Sigmoid colon (tissue), 6 donors: ENCODE measurements at regions not wholly inside any gene's neighbourhood (a gene's known extent, or its start where the extent isn't known, plus 50 kb on each side); places are given as distances from the start of the nearest gene placed in this dataset.
A peak's percentile ranks its signal among the peaks of the same experiment; 100 is the strongest.

Experiments
- DNase-seq: peaks from one replicate; pipeline ENCODE4 v3.0.0-alpha.2; 2019
- H3K27ac ChIP-seq, 4 donors: fragments of 200-600 bp; sonication (generic); one replicate each; pipeline ENCODE4 v1.5.1; 2016 to 2019; ENCODE audit warnings: mild to moderate bottlenecking in 1 of 4
- H3K27me3 ChIP-seq, 3 donors: fragments of 200-600 bp; sonication (generic); one replicate each; pipeline ENCODE4 v1.5.1; 2019; ENCODE audit warnings: mild to moderate bottlenecking in 1 of 3
- H3K36me3 ChIP-seq, 4 donors: fragments of 200-600 bp; sonication (generic); one replicate each; pipeline ENCODE4 v1.5.1; 2016 to 2019
- H3K4me1 ChIP-seq, 4 donors: fragments of 200-600 bp; sonication (generic); one replicate each; pipeline ENCODE4 v1.5.1; 2017 to 2019
- H3K4me3 ChIP-seq, 4 donors: fragments of 200-600 bp; sonication (generic); one replicate each; pipeline ENCODE4 v1.5.1; 2017 to 2019; ENCODE audit warnings: mild to moderate bottlenecking in 2 of 4, moderate library complexity in 1 of 4
- H3K9me3 ChIP-seq, 4 donors: fragments of 200-600 bp in 3 of 4; sonication (generic) in 3 of 4; one replicate each; pipeline versions ENCODE4 v1.5.1 to v1.6.1; 2013 to 2019
- CTCF ChIP-seq, 4 experiments: fragments of 450-650 bp in 3 of 4; fragments of 200-600 bp in 1 of 4; IDR thresholded peaks; one replicate each; pipeline ENCODE4 v1.5.1; 2016 to 2019; ENCODE audit warnings: antibody characterized with exemption in 4 of 4, mild to moderate bottlenecking in 3 of 4, moderate library complexity in 2 of 4
- EP300 ChIP-seq, 4 donors: sonication (generic); formaldehyde crosslinking; IDR thresholded peaks; one replicate each; pipeline ENCODE4 v1.6.1; 2017; ENCODE audit warnings: antibody characterized with exemption in 4 of 4
- POLR2A ChIP-seq, 2 donors: fragments of 450-650 bp; IDR thresholded peaks; one replicate each; pipeline ENCODE4 v1.6.1; 2016; ENCODE audit warnings: antibody characterized with exemption in 2 of 2, mild to moderate bottlenecking in 2 of 2, moderate library complexity in 2 of 2
- POLR2AphosphoS5 ChIP-seq, 4 donors: sonication (generic); formaldehyde crosslinking; IDR thresholded peaks; one replicate each; pipeline ENCODE4 v1.6.1; 2017; ENCODE audit warnings: antibody characterized with exemption in 4 of 4
- WGBS, 2 donors: extraction: QIAGEN DNeasy Blood & Tissue Kit; methylation state at CpG; one replicate each; pipeline ENCODE4 v1.1.7; 2013; 5-methylcytosine and 5-hydroxymethylcytosine counted together
- intact Hi-C: fragments of 100-400 bp; cut with DNase I; formaldehyde crosslinking; loops from one replicate; pipeline ENCODE4 v1.15.1; 2023
- donor health status: healthy with polysubstance abuse.
- donor health status: healthy.

- Histone ChIP-seq H3K9me3 (no peaks in the 10 kb centered on the region), H3K27ac (no peak overlapping the region), H3K36me3 (no peaks in the 10 kb centered on the region), H3K4me3 (no peak overlapping the region), H3K27me3 (no peaks in the 10 kb centered on the region), H3K4me1 (no peaks in the 10 kb centered on the region)
- intact Hi-C loops: no loop called here
- no peak for DNase-seq
- WGBS, 2 donors: 43 to 76% methylated on average over 1 of the region's 1 CpG
- TF ChIP-seq CTCF (IDR thresholded peaks at IDR 0.05) (no peak), POLR2AphosphoS5 (IDR thresholded peaks at IDR 0.05) (no peak), EP300 (IDR thresholded peaks at IDR 0.05) (no peak), POLR2A (IDR thresholded peaks at IDR 0.05) (no peak)
Observed at GRCh38 chr4:85368932-85369331, 106.0 kb upstream of the ARHGAP24 start.

- 69 to 90% methylated on average over 7 of the region's 7 CpGs for WGBS, 2 donors
- Histone ChIP-seq H3K9me3 (no peaks in the 10 kb centered on the region), H3K27ac (no peak overlapping the region), H3K4me3 (no peak overlapping the region), H3K36me3 (no peaks in the 10 kb centered on the region), H3K27me3 (no peaks in the 10 kb centered on the region), H3K4me1 (no peaks in the 10 kb centered on the region)
- intact Hi-C loops: no loop called here
- no peak for DNase-seq
- TF ChIP-seq CTCF (IDR thresholded peaks at IDR 0.05): no peak
- no peak for TF ChIP-seq EP300 (IDR thresholded peaks at IDR 0.05)
- no peak for TF ChIP-seq POLR2AphosphoS5 (IDR thresholded peaks at IDR 0.05)
- no peak for TF ChIP-seq POLR2A (IDR thresholded peaks at IDR 0.05)
Observed at GRCh38 chr4:85369703-85370380, 105.1 kb upstream of the ARHGAP24 start.

GRCh38 chr4:85370400-85371032 is 104.4 kb upstream of the ARHGAP24 start:
- H3K36me3 ChIP-seq: no peaks in the 10 kb centered on the region
- no peaks in the 10 kb centered on the region for H3K4me1 ChIP-seq
- H3K27ac ChIP-seq: no peak overlapping the region
- H3K4me3 ChIP-seq: no peak overlapping the region
- H3K27me3 ChIP-seq: no peaks in the 10 kb centered on the region
- H3K9me3 ChIP-seq: no peaks in the 10 kb centered on the region
- no peak for DNase-seq
- intact Hi-C loops: no loop called here
- 53 to 62% methylated on average over 5 of the region's 5 CpGs for WGBS, 2 donors
- TF ChIP-seq CTCF (IDR thresholded peaks at IDR 0.05) (peak in 1 of 4 experiments; percentile 22), EP300 (IDR thresholded peaks at IDR 0.05) (no peak), POLR2AphosphoS5 (IDR thresholded peaks at IDR 0.05) (no peak), POLR2A (IDR thresholded peaks at IDR 0.05) (no peak)

- intact Hi-C loops: no loop called here
- Histone ChIP-seq H3K36me3 (no peaks in the 10 kb centered on the region), H3K4me3 (no peak overlapping the region), H3K27ac (no peak overlapping the region), H3K9me3 (no peaks in the 10 kb centered on the region), H3K27me3 (no peaks in the 10 kb centered on the region), H3K4me1 (no peaks in the 10 kb centered on the region)
- DNase-seq: no peak
- 86% methylated on average over 4 of the region's 4 CpGs for WGBS, 2 donors
- TF ChIP-seq CTCF (IDR thresholded peaks at IDR 0.05): no peak
- no peak for TF ChIP-seq POLR2A (IDR thresholded peaks at IDR 0.05)
- TF ChIP-seq POLR2AphosphoS5 (IDR thresholded peaks at IDR 0.05): no peak
- no peak for TF ChIP-seq EP300 (IDR thresholded peaks at IDR 0.05)
Observed at GRCh38 chr4:85372966-85373365, 102.0 kb upstream of the ARHGAP24 start.
